Fibroblast of upper back skin (primary cell): ENCODE measurements at regions not wholly inside any gene's neighbourhood (a gene's known extent, or its start where the extent isn't known, plus 50 kb on each side); places are given as distances from the start of the nearest gene placed in this dataset.
"Not testable (repeated sequence)": the region's sequence is repeated elsewhere in the genome, so short reads cannot be mapped to it uniquely, and the experiment has no call there.

Experiments used
- DNase-seq: peaks from one replicate; pipeline ENCODE4 v3.0.0-alpha.2; 2013

DNA sequence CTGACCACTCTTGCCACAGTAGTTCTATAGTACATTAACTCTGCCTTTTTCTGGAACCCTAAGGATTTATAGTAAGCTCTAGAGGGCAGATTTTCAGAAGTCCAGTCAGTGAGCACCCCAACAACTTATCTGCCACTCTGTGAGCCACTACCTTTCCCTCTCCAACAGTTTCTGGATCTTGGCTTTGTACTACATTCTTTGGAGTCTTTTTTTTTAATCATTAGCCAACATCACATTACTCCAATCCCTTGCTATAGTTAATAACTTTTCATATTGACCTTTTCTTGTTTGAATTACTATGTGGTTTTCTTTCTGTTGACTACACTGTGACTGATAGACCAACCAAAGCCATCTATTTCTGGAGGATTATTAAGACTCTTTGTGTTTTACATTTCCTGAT is 1596.7 kb upstream of the PRMT6 start:
- no peak for DNase-seq

DNA sequence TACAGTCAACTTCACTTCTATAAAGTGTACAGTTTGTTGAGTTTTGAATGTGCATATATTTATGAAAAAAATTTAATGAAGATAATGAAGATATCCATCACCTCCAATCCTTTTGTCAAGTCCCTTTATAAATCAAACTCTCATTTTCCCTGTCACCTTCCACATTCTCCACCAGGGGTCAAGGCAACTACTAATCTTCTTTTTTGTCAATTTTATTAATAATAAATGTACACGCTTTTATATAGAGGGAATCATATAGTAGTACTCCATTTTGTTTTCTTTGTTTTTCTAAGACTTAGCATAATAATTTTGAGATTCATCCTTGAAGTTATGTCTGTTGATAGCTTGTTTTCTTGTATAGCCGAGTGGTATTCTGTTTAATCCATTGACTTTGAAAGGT is 1594.2 kb upstream of the PRMT6 start:
- DNase-seq = no peak

DNA sequence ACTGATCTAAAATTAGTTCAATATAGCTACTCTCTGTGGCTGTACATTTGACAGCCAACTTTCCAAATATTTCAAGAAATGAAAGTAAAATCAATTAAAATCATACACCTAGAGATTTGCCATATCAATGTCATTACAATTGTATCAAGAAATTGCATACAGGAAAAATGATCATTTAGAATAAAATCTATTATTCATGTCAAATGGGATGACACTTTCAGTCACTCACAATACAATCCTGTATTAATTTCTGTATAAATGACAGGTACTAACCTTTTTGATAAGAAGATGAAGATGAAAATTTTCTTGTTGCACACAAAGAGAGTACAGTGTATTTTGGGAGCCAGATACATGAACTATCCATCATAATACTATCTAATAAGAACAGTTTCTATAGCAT is 1588.9 kb upstream of the PRMT6 start:
- no peak for DNase-seq

DNA sequence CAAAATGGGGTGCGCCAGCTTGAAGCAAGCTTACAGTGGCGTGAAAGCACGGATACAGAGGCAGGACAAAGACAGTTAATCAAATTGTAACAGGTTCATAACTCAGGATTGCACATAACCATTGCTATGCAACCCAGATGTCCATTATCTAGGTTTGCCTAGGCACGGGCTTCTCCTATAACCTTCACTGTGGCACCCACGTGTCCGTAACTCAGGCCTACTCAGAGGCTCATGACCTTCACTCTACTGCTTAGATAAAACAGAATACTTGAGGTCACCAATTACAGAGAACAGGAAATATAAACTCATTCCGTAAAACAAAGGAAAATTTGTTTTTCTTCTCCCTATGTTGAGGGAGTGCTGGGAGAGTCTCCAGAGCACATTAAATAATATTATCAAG is 1585.9 kb upstream of the PRMT6 start:
- not testable (repeated sequence) for DNase-seq

DNA sequence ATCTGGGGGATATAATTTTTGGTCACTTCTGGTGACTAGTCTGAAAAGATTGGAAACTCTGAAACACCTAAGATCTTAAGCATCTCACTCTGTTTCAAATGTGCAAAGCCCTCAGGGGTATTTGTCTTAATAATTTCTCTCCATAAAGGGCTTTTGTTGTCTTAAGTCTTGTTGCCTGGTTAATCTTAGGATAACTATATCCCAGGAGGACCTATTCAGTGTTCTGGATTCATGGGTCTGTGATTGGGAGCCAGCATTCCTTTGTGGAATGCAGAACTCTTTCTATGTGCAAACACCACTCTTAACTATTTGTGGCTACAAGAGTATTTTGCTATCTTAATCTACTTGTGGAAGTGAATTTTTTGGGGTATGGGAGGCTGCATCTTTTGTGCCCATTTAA is 1573.0 kb upstream of the PRMT6 start:
- peak; percentile 73 for DNase-seq

DNA sequence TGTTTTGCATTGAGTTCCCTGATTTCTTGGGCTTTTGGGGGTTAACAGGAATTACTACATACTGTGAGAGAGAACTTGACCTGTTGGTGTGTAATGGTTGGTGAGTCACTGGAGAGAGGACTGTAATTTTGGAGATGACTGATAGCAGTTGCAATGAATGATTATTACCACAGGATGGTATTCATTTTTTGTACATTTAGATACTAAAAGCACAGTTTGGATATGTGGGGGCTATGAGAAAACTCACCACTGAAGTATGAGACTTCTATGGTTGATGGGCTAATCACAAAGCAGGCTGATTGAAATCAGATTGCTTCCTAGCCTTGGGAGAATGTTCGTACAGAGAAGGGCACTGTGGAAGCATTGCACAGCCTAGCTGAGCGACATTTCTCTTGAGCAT is 1571.3 kb upstream of the PRMT6 start:
- DNase-seq = peak; percentile 97

DNA sequence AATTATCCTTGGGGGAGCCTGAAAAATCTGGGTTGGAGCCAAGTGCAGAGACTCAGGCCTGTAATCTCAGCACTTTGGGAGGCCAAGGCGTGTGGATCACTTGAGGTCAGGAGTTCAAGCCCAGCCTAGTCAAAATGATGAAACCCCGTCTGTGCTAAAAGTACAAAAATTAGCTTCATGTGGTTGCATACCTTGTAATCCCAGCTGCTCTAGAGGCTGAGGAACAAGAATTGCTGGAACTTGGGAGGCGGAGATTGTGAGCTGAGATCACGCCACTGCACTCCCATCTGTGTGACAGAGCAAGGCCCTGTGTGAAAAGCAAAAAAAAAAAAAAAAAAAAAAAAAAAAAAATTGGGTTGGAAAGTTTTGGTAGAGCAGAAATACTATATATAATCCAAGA is 1563.6 kb upstream of the PRMT6 start:
- peak; percentile 82 for DNase-seq

DNA sequence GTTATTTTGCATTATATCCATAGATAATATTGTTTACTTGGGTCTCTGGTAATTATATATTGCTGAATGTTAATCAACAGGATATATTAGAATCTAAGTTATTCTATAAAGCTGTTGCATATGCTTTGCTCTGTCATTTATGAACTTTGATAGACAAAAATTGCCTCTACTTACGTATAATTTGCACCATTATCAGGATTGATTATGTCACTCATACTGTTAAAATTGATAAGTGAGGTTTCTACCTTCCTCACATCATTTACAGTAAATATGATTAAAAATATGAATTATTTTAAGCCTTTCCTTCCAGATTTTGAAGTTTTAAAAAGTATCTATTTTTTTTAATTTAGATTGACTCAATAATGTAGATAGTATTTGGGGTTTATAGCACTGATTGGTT is 1540.4 kb upstream of the PRMT6 start:
- DNase-seq = no peak

DNA sequence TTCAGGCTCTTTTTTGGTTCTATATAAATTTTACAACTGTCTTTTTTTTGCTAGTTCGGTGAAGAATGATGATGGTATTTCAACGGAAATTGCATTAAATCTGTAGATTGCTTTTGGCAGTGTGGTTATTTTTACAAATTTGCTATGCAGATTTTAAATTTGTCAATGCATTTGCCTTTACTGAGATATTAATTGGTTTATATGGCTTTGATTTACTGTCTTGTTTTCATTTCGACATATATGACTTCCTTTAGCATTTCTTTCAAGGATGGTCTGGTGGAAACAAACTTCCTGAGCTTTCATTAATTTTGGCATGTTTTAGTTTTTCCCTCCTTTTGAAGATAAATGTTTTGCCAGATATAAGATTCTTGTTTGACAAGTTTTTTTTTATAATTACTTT is 1522.5 kb upstream of the PRMT6 start:
- DNase-seq = no peak

DNA sequence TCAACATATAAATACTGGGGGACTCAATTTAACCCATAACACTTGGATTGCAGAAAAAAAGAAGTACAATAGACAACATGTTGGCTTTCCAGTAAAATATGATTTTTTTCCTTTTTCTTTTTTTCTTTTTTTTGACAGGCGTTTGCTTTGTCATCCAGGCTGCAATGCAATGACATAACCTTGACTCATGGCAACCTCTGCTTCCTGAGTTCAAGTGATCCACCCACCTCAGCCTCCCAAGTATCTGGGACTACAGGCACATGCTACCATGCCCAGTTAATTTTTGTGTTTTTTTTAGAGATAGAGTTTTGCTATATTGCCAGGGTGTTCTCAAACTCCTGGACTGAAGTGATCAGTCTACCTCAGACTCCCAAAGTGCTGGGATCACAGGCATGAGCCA is 1512.0 kb upstream of the PRMT6 start:
- DNase-seq = peak; percentile 49

DNA sequence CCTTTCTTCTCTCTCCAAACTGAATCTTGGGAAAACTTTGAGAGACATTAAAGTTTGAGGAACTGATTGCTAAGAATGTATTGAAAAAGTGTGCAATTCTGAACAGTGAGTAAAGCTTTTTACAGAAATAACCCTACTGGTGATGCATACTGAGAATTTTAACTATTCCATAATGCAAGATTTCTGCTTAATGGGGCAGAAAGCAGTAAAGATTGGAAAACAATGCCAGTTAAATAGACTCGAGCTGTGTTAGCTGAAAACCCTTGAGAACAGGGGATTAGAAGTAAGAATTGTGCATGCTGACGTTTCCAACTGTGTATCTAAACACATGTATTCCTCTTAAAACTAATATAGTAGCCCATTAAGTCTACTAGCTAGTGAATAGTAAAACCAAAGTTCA is 1500.2 kb upstream of the PRMT6 start:
- DNase-seq = no peak

DNA sequence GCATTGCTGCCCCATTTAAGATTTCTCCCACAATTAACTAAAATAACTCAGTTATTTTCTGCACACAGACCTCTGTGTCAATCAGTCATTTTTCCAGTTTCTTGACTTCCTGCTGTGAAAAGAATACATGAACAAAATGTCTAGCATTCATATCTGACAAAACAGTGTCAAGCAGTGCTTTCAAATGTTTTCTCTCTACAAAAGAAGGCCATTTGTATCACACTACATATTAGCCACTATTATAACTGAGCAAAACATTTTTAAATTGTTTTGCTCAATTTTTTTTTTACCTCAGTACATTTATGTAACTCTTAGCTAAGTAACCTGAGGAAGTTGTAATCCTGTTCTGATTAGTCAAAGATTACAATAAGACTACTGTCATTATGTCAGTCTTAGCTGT is 1498.5 kb upstream of the PRMT6 start:
- DNase-seq = no peak

DNA sequence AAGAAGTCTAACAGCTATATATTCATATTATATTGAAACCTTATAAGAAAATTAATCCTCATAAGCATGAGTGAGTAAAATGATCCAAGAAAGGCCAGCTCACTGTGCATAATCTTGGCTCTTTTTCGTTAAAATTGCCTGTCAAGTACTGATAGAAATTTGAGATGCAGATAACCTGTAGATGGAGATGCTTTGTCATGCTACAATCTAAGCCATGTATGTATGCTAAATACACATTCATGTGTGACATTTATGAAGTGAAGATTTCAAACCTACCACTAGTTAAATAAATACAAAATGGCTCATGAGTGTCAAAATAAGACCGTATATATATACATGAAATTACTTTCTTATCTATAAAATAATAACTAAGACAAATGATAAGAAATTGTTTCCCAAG is 1491.5 kb upstream of the PRMT6 start:
- no peak for DNase-seq

DNA sequence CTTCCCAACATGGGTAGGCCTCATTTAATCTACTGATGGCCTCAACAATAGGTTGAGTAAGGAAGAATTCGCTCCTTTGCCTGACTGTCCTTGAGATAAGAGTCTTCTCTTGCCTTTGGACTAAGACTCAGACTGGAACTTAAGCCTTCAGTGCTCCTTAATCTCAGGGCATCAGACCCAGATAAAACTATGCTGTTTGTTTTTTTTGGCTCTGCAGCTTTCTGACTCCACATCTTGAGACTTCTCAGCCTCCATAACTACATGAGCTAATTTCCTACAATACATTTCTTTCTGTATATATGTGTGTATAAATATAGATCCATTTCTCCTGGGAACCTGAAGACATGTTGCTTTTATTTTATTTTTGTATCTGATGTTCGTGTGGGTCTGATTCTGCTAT is 1470.7 kb upstream of the PRMT6 start:
- DNase-seq = peak; percentile 14

DNA sequence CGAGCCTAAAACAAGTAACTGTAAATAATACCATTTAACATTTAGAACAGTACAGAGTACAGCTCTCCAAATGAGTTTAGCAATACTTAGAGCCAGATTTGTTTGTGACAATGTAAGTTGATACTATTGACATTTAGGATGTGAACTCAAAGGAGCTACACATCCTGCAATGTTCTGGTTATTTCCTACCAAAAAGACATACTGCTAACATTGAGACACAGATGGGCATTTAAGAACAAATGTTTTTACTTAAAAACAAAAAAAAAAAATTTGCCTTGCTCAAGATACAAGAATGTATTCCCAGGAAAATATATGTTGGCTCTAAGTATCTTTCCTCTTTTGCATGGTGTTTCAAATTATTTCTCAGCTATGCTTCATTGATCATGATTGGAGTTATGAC is 1464.8 kb upstream of the PRMT6 start:
- no peak for DNase-seq

DNA sequence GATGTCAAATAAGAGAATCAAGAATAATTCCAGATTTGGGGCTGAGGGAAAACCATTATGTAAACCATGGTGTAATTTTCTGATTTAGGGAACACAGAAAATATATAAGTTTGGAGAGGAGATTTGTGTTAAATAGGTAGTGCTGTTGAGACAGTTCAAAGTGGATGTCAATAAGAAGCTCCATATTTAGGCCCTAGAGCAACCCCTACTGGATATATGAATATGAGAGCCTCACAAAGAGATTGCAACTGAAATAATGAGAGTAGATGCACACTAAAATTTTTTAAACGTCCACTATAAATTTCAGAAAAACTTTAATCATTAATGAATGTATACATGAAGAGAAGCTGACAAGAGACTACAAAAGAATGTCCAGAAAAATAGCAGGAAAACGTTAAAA is 1447.8 kb upstream of the PRMT6 start:
- peak; percentile 54 for DNase-seq

DNA sequence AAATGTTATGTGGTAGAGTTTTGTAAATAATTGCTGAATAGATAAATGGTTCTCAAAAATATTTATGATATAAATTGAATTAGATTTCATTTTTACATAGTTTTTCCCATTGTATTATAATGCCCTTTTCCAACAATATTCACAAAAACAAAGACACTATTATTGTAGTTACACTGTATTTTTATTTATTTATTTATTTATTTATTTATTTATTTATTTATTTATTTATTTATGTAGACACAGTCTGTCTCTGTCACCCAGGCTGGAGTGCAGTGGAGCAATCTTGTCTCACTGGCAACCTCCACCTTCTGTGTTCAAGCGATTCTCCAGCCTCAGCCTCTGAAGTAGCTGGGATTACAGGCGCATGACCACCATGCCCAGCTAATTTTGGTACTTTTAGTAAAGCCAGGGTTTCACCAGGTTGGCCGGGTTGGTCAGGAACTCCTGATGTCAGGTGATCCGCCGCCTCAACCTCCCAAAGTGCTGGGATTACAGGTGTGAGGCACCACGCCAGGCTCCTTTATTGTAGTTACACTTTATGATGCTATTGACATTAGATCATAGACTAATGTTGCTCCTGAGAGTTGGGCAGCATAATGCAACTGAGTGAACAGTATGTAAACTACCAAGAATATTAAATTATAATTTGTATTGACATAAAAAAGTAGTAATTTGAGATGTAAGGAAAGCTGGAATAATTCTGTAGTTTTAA is 1430.0 kb upstream of the PRMT6 start:
- no peak for DNase-seq

DNA sequence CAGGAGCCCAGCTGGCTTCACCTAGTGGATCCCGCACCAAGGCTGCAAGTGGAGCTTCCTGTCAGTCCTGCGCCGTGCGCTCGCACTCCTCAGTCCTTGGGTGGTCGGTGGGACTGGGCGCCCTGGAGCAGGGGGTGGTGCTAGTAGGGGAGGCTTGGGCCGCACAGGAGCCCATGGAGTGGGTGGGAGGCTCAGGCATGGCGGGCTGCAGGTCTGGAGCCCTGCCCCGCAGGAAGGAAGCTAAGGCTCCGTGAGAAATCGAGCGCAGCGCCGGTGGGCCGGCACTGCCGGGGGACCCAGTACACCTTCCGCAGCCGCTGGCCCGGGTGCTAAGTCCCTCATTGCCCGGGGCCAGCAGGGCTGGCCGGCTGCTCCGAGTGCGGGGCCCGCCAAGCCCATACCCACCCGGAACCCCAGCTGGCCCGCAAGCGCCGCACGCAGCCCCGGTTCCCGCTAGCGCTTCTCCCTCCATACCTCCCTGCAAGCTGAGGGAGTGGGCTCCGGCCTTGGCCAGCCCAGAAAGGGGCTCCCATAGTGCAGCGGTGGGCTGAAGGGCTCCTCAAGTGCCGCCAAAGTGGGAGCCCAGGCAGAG is 1425.2 kb upstream of the PRMT6 start:
- DNase-seq = not testable (repeated sequence)

DNA sequence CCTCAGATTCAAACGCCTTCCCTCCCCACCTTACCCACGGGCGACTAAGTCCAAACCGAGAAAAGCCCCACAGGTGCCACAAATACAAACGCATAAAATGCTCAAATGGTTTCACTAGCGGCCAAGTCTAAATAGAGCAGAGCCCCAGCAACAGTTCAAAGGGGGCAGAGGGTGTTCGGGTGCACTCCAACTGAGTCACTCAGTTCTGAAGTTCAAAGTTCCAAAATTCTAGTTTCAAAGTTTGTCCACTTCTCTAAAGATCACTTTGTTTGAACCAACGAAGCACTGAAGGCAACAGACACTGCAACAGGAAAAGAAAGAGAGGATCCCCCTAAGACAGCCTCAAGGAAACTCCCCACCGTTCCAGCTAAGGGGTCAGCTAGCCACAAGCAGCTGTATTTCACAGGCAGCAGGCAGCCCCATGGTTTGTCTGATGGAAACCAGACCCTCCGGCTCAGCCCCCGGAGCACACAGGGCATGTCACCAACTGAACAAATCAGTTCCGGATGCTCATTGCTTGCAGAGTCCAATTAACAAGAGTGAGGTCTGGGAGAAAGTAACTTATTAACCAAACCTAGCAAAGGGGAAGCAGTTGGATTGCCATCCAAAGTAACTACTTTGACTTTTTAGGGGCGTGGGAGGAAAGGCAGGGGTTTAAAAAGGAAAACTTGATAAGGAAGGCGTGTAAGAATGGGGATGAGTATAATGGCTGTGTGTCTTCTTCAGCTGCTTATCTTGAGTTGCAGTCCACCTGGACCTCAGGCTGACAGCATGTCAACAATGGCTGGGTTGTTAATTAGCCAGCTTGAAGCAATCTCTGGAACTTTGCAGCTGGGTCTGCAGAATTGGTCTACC is 1423.9 kb upstream of the PRMT6 start:
- DNase-seq = no peak

DNA sequence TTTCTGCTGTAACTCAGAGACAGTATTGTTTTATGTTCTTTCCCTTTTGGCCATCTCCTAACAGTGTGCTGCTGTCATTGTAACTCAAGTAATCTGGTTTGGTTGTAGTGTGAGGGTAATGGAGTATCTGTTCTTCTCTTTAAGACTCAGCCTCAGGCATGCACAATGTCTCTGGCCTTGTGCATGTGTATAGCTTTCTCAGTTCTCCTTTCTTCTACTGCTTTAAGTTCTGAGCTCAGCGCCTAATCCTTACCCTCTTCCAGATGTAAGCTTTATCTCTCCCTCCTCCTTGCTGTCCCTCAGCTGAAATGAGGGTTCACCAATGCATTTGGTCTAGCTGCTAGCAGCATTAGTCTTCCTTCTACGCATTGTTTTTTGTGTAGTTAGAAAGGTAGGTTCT is 1420.4 kb upstream of the PRMT6 start:
- no peak for DNase-seq

DNA sequence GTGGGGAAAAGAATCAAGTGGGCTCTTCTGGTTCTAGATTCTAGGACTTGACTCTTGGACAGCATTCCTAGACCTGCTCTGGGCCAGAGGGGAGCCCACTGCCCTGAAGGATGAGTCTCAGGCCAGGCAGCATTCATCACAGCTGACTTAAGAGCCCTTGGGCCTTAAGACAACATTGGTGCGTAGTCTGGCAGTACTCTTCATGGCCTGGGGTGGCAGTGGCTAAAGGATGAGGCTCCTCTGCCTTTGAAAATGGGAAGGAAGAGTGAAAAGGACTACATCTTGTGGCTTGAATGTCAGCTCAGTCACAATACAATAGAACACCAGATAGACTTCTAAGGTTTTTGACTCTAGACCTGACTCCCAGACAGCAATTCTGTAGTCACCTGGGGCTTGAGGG is 1415.1 kb upstream of the PRMT6 start:
- DNase-seq = no peak

DNA sequence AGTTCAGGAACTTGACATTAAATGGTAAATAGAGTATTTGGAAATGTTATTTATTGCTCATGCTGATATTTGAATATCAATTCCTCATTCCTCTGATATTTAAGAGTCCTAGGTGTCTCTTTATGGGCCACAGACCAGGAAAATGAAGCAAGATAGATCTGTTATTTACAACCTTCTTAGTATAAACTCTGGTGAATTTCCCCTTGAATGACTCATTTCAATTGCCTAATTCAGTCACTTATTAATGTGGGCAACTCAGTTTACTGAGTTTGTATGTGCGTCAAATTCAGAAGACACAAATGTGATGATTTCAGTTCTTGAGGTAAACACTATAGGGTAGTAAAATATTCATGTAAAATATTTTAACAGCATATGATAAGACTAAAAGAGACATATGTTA is 1404.4 kb upstream of the PRMT6 start:
- no peak for DNase-seq

DNA sequence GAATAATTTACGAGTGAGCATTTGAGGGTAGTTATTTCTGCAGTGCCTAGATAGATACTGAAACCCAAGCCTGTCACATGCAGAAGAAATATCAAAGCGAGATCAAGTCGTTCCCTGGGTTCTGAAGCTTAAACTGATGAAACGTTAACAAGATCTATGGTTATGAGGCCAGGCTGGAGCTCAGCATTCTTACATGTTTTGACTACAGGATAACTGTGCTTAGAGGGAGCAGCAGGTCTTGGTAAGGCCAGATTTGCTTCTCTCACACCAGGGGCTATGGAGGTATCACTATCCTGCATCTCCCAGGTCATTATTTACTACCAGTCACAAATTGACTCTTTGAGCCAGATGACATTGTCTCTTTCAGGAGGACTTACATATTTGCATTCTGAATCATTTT is 1401.4 kb upstream of the PRMT6 start:
- no peak for DNase-seq

DNA sequence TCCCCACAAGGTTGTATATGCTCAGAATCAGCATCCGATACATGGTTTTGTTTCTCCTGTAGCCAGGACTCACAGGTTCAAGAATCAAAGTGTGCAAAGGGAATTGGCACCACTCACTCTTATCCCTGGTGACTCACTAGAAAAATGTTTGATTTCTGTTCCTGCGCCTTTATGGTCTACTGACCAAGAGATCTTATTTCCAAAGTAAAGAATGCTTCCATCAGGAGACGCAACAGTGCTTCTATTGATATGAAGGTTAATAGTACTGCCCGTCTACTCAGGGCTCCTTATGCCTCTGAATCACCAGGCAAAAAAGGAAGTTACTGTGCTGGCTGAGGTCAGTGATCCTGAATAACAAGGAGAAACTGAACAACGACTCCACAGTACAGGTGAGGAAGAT is 1392.0 kb upstream of the PRMT6 start:
- DNase-seq = no peak
